HS-5 (cell line): ENCODE measurements at regions not wholly inside any gene's neighbourhood (a gene's known extent, or its start where the extent isn't known, plus 50 kb on each side); places are given as distances from the start of the nearest gene placed in this dataset.
"Not testable (repeated sequence)": the region's sequence is repeated elsewhere in the genome, so short reads cannot be mapped to it uniquely, and the experiment has no call there.

Experiments used
- DNase-seq: peaks from one replicate; pipeline ENCODE4 v3.0.0-alpha.2; 2012; ENCODE audit warnings: low read depth

DNA sequence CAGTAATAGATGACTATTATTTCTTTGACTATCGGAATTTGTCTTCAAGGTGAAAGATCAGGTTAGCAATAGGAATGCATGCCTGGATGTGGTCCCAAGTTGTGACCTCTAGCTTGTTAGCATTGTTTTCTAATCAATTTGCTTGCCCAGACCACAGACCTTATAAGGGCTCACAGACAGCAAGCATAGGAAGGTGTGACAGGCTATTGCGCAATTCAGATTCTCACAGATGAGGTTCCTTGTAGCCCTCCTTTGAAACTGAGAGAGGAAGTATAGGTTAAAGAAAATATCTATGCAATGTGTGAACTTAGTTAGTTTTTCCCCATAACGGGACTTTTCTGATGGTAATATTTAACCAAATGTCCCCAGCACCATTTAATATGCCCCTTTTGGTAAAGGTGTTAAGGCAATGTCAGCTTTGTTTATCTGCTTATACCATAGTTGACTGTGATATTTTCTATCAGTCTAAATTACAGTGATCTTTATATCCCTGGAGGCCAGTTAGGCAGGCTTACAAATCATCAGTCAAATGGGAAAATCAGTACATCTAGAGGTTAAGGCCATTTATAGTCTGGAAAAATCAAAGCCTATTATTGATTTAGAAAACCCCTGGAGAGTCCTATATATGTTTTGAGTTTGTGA, 168.1 kb upstream of the MBNL1 start:
- DNase-seq = no peak

GRCh38 chr3:152102410-152102809, 166.3 kb upstream of the MBNL1 start:
- DNase-seq = no peak

DNA sequence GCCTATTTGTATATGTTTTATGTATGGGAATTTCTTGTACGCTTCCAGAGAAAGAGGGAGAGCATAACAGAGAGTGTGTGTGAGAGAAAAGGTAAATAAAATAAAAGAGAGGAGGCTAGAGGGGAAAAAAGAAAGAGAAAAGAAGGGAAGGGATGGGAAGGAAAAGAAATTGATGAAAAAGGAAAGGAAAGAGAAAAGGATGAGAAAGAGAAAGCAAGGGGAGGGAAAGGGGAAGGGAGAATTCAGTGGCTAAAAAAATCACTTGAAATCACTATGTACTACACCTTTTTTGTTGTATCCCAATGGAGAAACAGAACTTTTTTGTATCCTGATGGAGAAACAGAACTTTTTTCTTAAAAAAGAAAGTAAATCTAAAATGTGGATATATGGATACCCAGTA, 165.5 kb upstream of the MBNL1 start:
- no peak for DNase-seq

- no peak for DNase-seq
Observed at GRCh38 chr3:152104847-152105415, 163.8 kb upstream of the MBNL1 start.

GRCh38 chr3:152105446-152105845, 163.3 kb upstream of the MBNL1 start:
- DNase-seq = no peak

- DNase-seq = no peak
Observed at GRCh38 chr3:152109038-152109437, 159.7 kb upstream of the MBNL1 start.

GRCh38 chr3:152113413-152113812, 155.3 kb upstream of the MBNL1 start:
- no peak for DNase-seq

DNA sequence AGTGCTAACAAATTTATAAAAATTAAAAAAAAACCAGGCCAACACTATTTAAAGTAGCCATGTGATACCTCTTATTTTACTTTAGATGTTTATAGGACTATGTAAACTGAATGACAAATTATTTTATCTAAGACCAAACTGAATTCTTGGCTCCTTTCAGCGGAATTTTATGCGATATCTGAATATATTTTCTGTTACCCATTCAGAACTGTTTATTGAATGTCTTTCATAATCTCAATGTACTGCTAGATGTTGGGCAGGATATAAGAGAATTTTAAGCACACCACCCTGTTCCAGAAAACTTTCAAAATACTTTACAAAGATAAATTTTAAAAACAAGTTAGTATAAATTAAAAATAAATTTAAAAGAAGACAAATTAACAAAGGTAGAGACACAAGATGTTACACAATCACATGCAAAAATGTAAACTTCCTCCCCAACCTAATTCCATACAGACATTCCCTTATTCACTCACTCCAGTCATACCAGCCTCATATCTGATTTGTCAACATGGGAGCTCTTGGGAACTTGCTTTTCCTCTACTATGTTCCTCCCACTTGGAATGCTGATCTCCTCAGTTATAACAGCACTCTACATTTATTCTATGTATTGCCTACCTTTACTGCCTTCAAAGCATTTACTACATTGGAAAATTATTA, 154.6 kb upstream of the MBNL1 start:
- no peak for DNase-seq

DNA sequence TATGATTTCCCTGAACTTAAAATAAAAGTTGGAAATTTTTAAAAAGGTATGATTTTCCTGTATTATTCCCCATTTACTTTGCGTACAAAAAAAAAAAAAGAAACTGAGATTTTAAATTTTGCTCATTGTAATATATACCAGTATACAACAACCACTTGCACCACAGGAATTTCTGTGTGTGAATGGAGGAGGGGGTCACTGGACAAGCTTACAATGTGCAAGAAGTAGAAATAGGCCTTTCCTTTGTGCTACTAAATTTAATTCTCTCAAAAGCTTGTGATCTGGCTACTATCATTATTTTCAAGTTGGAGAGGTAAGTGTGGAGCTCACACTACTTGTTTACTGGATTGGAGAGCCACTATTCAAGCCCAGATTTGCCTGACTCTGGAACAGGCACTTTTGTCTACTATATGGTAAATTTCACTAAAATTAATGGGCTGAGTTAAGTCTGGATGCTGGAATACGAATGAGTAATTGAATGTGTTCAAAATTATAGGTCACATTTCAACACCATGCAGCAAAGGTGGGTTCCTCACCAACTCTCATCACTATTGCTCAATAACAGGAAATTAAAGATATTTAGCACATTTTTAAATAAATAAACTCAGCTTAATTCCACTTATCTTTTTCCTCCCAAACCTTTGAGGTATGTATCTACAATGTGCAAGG, 148.0 kb upstream of the MBNL1 start:
- no peak for DNase-seq

DNA sequence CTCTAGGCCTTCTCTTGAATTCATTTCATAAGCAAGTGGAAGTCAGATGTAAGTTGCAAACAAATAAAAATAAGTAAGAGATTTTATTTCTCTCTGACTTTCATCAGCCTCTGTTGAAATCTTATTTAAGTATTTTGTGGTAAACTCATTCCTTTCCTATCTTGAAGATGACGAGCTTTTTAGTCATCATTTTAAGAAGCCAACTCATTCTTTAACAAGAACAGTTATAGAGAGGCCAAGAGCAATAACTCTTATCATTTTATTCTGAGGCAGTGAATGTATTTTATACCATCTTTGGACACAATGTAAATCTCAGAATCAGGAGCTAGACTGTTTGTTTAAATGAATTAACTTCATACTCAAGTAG, 147.5 kb upstream of the MBNL1 start:
- DNase-seq = peak; percentile 80

DNA sequence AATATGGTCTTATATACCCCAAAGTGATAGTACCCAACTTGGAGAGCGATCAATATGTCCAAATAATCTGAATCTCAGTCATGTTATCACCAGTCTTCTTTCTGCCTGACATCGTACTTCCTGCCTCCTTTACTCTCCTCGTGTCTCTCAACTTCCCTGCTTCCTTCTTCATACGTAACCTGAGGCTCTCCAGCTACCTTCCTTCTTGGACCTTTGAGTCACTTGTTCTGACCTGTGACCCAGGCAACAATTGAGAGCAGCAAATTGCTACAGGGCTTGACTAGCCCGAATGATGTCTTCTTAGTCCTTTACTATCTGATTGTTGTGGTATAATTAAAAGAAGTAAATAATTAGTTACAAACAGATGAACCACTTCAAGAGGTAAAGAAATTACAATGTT, 145.9 kb upstream of the MBNL1 start:
- DNase-seq = no peak

- no peak for DNase-seq
Observed at GRCh38 chr3:152123457-152123856, 145.3 kb upstream of the MBNL1 start.

- no peak for DNase-seq
Observed at GRCh38 chr3:152126260-152126659, 142.5 kb upstream of the MBNL1 start.

DNA sequence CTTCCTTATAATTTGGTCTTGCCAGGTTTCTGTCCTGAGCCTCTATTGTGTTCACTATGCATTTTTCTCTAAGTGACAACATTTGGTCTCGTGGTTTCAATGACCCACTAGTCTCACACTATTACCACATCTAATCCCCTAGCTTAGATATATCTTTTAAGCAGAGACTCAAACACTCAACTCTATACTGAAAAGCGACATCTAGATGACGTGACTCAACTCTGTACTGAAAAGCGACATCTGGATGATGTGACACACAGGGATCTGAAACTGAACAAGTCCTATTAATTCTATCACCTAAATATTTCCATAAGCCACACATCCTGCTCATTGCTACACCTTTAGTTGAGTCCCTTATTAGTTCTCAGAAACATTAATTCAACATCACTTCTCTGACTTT, 141.7 kb upstream of the MBNL1 start:
- DNase-seq = no peak

GRCh38 chr3:152128356-152128755, 140.4 kb upstream of the MBNL1 start:
- no peak for DNase-seq

GRCh38 chr3:152139651-152140050, 129.1 kb upstream of the MBNL1 start:
- DNase-seq = no peak

GRCh38 chr3:152146461-152146860, 122.3 kb upstream of the MBNL1 start:
- DNase-seq = no peak

- no peak for DNase-seq
Observed at GRCh38 chr3:152147748-152148147, 121.0 kb upstream of the MBNL1 start.

GRCh38 chr3:152148579-152148978, 120.2 kb upstream of the MBNL1 start:
- no peak for DNase-seq

DNA sequence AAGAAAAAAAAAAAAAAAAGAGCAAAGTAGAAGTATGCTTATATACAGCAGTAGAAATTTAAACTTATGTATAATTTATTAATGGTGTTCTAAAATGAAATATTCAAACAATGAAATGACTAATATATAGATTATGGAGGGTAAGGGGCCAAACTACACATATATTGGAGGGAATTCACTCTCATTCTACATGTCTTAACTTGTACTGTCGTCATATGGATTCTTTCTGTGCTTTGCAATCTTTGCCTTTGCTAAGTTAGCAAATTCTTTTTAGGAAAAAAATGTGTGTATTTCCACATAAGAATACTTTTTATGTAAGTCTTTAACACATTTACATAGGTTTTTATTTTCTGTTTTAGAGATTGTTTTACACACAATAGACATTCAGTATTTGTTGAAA, 118.9 kb upstream of the MBNL1 start:
- no peak for DNase-seq

DNA sequence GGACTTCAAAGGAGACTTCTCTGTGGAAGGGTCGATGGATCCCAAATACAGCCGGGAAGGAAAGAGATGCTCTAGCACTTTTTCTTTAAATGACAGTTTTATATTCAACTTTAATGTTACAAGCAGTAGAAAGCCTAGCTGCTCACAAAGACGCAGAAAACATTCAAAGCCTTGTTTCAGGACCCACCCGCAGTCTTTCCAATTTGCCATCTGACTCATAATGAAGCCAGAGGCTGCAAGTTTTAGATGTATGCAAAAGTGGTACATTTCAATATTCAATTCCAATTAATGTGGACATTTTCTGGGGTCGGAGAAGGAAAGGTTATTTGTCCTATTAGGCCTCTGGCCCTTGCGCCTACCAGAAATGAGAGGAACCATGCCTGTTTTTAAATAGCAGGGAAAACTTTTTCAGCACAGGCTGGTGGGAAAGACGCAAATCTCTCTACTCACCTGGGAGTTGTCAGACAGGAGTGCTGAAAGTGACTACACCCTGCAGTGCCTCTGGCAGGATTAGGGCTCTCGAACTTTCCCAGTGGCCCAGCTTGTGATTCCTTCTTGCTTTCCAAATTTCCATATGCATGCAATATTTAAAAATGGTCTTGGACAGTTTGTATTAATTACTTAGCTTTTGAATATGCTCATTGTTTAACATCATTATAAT, 117.4 kb upstream of the MBNL1 start:
- DNase-seq = no peak

DNA sequence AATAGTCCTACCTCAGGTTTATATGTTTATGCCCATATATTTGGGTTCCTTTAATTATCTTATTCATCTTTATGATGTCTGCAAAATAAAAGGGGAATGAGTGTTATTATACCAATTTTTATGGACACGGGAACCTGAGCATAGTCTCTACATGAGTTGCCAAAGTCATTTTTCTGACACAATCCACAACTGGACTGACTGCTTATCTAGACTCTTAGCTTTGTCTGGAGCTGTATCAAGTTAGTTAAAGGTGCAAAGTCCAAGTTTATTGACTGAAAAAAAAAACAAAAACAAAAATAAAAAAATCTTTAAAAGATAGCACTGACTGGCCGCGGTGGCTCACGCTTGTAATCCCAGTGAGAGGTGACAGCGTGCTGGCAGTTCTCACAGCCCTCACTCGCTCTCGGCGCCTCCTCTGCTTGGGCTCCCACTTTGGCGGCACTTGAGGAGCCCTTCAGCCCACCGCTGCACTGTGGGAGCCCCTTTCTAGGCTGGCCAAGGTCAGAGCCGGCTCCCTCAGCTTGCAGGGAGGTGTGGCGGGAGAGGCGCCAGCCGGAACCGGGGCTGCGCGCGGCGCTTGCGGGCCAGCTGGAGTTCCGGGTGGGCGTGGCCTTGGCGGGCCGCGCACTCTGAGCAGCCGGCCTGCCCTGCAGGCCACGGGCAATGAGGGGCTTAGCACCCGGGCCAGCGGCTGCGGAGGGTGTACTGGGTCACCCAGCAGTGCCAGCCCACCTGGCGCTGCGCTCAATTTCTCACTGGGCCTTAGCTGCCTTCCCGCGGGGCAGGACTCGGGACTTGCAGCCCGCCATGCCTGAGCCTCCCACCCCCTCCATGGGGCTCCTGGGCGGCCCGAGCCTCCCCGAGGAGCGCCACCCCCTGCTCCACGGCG, 116.6 kb upstream of the MBNL1 start:
- not testable (repeated sequence) for DNase-seq
